Naive thymus-derived CD4-positive, alpha-beta T cell (primary cell): ENCODE measurements at regions not wholly inside any gene's neighbourhood (a gene's known extent, or its start where the extent isn't known, plus 50 kb on each side); places are given as distances from the start of the nearest gene placed in this dataset.

ENCODE experiments used
- ATAC-seq: fragments of 150-1000 bp; cut with Tn5 transposase; 2 replicates; pipeline ENCODE4 v1.10.0; 2021; ENCODE audit warnings: mild to moderate bottlenecking, moderate library complexity
- CTCF ChIA-PET: fragments of 350-600 bp; sonication (Branson Sonifier 250); formaldehyde crosslinking; loops from one replicate; lab custom pipeline; 2021; ENCODE audit warnings: antibody characterized with exemption; lab: Charles Lee
- POLR2A ChIA-PET: fragments of 350-600 bp; sonication (Branson Sonifier 250); formaldehyde crosslinking; loops from one replicate; lab custom pipeline; 2021; ENCODE audit warnings: antibody characterized with exemption, inconsistent platforms; lab: Charles Lee
- DNase-seq, 9 donors: peaks; one replicate each; pipeline versions ENCODE4 v3.0.0 to v3.0.0-alpha.2; 2020 to 2022; ENCODE audit warnings: mixed read lengths in 1 of 9
- H3K27ac ChIP-seq: one replicate; pipeline ENCODE4 v1.7.0; 2013; ENCODE audit warnings: mild to moderate bottlenecking, low read depth, low read length, moderate library complexity
- H3K27me3 ChIP-seq, 2 donors: one replicate each; pipeline ENCODE4 v1.7.0; 2013; ENCODE audit warnings: low read length in 2 of 2, mild to moderate bottlenecking in 2 of 2, moderate library complexity in 2 of 2; ENCODE audit not compliant: control insufficient read depth in 2 of 2, insufficient read depth in 2 of 2
- H3K36me3 ChIP-seq, 3 experiments: 1 replicate in 2 of 3; 2 replicates in 1 of 3; pipeline ENCODE4 v1.7.0; 2013; ENCODE audit warnings: low read length in 3 of 3, mild to moderate bottlenecking in 3 of 3, moderate library complexity in 1 of 3; ENCODE audit not compliant: insufficient read depth in 3 of 3, control insufficient read depth in 2 of 3
- H3K4me1 ChIP-seq, 2 donors: one replicate each; pipeline ENCODE4 v1.7.0; 2013; ENCODE audit warnings: low read length in 2 of 2, mild to moderate bottlenecking in 2 of 2, moderate library complexity in 1 of 2; ENCODE audit not compliant: control insufficient read depth in 2 of 2, insufficient read depth in 2 of 2
- H3K4me3 ChIP-seq: 2 replicates; pipeline ENCODE4 v1.7.0; 2013; ENCODE audit warnings: mild to moderate bottlenecking, low read length
- H3K9me3 ChIP-seq, 3 experiments: 1 replicate in 2 of 3; 2 replicates in 1 of 3; pipeline ENCODE4 v1.7.0; 2013; ENCODE audit warnings: low read length in 3 of 3; ENCODE audit not compliant: control insufficient read depth in 2 of 3
- H3K27ac Mint-ChIP-seq, 9 donors: one replicate each; pipeline ENCODE4 v1.8.0; 2020 to 2022; ENCODE audit warnings: mixed read lengths in 9 of 9, mild to moderate bottlenecking in 8 of 9, moderate library complexity in 5 of 9, inconsistent platforms in 2 of 9
- H3K27me3 Mint-ChIP-seq, 5 donors: one replicate each; pipeline ENCODE4 v1.8.0; 2021 to 2022; ENCODE audit warnings: mixed read lengths in 5 of 5, mild to moderate bottlenecking in 1 of 5
- H3K36me3 Mint-ChIP-seq, 5 donors: one replicate each; pipeline ENCODE4 v1.8.0; 2020 to 2022; ENCODE audit warnings: mixed read lengths in 5 of 5, mild to moderate bottlenecking in 3 of 5, inconsistent platforms in 1 of 5
- H3K4me1 Mint-ChIP-seq, 7 donors: one replicate each; pipeline ENCODE4 v1.8.0; 2020 to 2022; ENCODE audit warnings: mixed read lengths in 7 of 7, mild to moderate bottlenecking in 3 of 7, inconsistent platforms in 1 of 7
- H3K4me3 Mint-ChIP-seq, 10 donors: one replicate each; pipeline ENCODE4 v1.8.0; 2020 to 2022; ENCODE audit warnings: mild to moderate bottlenecking in 10 of 10, mixed read lengths in 10 of 10, moderate library complexity in 6 of 10, inconsistent platforms in 2 of 10
- H3K9me3 Mint-ChIP-seq, 11 donors: one replicate each; pipeline ENCODE4 v1.8.0; 2020 to 2022; ENCODE audit warnings: mixed read lengths in 11 of 11, mild to moderate bottlenecking in 4 of 11, inconsistent platforms in 1 of 11, moderate library complexity in 1 of 11
- intact Hi-C, 2 donors: fragments of 100-400 bp; cut with micrococcal nuclease; formaldehyde crosslinking; loops; one replicate each; pipeline ENCODE4 v1.15.1; 2023

GRCh38 chr9:116081435-116082115, 72.0 kb upstream of the PAPPA start:
- Mint-ChIP-seq H3K4me3 (no peak overlapping the region), H3K27me3 (peaks cover 0 to 5% (median 0%) of the 10 kb centered on the region in 5 donors), H3K36me3 (no peaks in the 10 kb centered on the region), H3K27ac (no peak overlapping the region), H3K9me3 (peaks cover 0 to 6% (median 0%) of the 10 kb centered on the region in 11 donors), H3K4me1 (no peaks in the 10 kb centered on the region)
- no peaks in the 10 kb centered on the region for H3K9me3 ChIP-seq
- no peaks in the 10 kb centered on the region for H3K4me1 ChIP-seq
- DNase-seq (no peak), ATAC-seq (no peak)
- no peaks in the 10 kb centered on the region for H3K36me3 ChIP-seq
- no peak overlapping the region for H3K4me3 ChIP-seq
- H3K27me3 ChIP-seq = peaks cover 0 to 3% of the 10 kb centered on the region in 2 donors
- ChIA-PET POLR2A (no interaction called here), CTCF (no interaction called here)
- H3K27ac ChIP-seq = no peak overlapping the region
- intact Hi-C loops = no loop called here

- Mint-ChIP-seq H3K36me3 (no peaks in the 10 kb centered on the region), H3K4me1 (no peaks in the 10 kb centered on the region), H3K27ac (no peak overlapping the region), H3K9me3 (peaks cover 0 to 8% (median 0%) of the 10 kb centered on the region in 11 donors), H3K4me3 (no peak overlapping the region), H3K27me3 (peaks cover 0 to 5% (median 0%) of the 10 kb centered on the region in 5 donors)
- Histone ChIP-seq H3K27me3 (peaks cover 0 to 3% of the 10 kb centered on the region in 2 donors), H3K36me3 (no peaks in the 10 kb centered on the region), H3K4me1 (no peaks in the 10 kb centered on the region), H3K27ac (no peak overlapping the region), H3K9me3 (no peaks in the 10 kb centered on the region), H3K4me3 (no peak overlapping the region)
- ChIA-PET POLR2A (no interaction called here), CTCF (no interaction called here)
- ATAC-seq (no peak), DNase-seq (no peak)
- intact Hi-C loops = no loop called here
Measured at GRCh38 chr9:116083837-116084236, 69.8 kb upstream of the PAPPA start.

- H3K36me3 ChIP-seq = no peaks in the 10 kb centered on the region
- H3K4me3 ChIP-seq = no peak overlapping the region
- H3K27ac Mint-ChIP-seq = no peak overlapping the region
- no peaks in the 10 kb centered on the region for H3K4me1 ChIP-seq
- DNase-seq (no peak), ATAC-seq (no peak)
- ChIA-PET POLR2A (no interaction called here), CTCF (no interaction called here)
- no peaks in the 10 kb centered on the region for H3K4me1 Mint-ChIP-seq
- H3K4me3 Mint-ChIP-seq = no peak overlapping the region
- no peak overlapping the region for H3K27ac ChIP-seq
- intact Hi-C loops = no loop called here
- no peaks in the 10 kb centered on the region for H3K36me3 Mint-ChIP-seq
- no peaks in the 10 kb centered on the region for H3K9me3 ChIP-seq
- peaks cover 0 to 10% (median 0%) of the 10 kb centered on the region in 11 donors for H3K9me3 Mint-ChIP-seq
- H3K27me3 ChIP-seq = peaks cover 0 to 3% of the 10 kb centered on the region in 2 donors
- H3K27me3 Mint-ChIP-seq = peaks cover 0 to 5% (median 0%) of the 10 kb centered on the region in 5 donors
Measured at GRCh38 chr9:116084497-116084896, 69.1 kb upstream of the PAPPA start.

- ChIA-PET POLR2A (no interaction called here), CTCF (no interaction called here)
- no peaks in the 10 kb centered on the region for H3K4me1 Mint-ChIP-seq
- Histone ChIP-seq H3K9me3 (no peaks in the 10 kb centered on the region), H3K36me3 (no peaks in the 10 kb centered on the region), H3K4me3 (no peak overlapping the region), H3K4me1 (no peaks in the 10 kb centered on the region), H3K27ac (no peak overlapping the region), H3K27me3 (peaks cover 0 to 3% of the 10 kb centered on the region in 2 donors)
- no peaks in the 10 kb centered on the region for H3K36me3 Mint-ChIP-seq
- H3K9me3 Mint-ChIP-seq = peaks cover 0 to 15% (median 2%) of the 10 kb centered on the region in 11 donors
- no peak overlapping the region for H3K4me3 Mint-ChIP-seq
- no peak overlapping the region for H3K27ac Mint-ChIP-seq
- intact Hi-C loops = no loop called here
- peaks cover 0 to 5% (median 0%) of the 10 kb centered on the region in 5 donors for H3K27me3 Mint-ChIP-seq
- DNase-seq (no peak), ATAC-seq (no peak)
Measured at GRCh38 chr9:116087246-116087645, 66.3 kb upstream of the PAPPA start.

- POLR2A ChIA-PET = no interaction called here
- peaks cover 0 to 4% (median 3%) of the 10 kb centered on the region in 5 donors for H3K27me3 Mint-ChIP-seq
Measured at GRCh38 chr9:116087751-116088194, 65.8 kb upstream of the PAPPA start.

GRCh38 chr9:116088396-116088795, 65.2 kb upstream of the PAPPA start:
- Histone ChIP-seq H3K9me3 (no peaks in the 10 kb centered on the region), H3K27me3 (peaks cover 0 to 3% of the 10 kb centered on the region in 2 donors), H3K36me3 (no peaks in the 10 kb centered on the region), H3K4me1 (no peaks in the 10 kb centered on the region), H3K4me3 (no peak overlapping the region), H3K27ac (no peak overlapping the region)
- no peak overlapping the region for H3K4me3 Mint-ChIP-seq
- intact Hi-C loops = no loop called here
- POLR2A ChIA-PET = no interaction called here
- H3K36me3 Mint-ChIP-seq = no peaks in the 10 kb centered on the region
- no peaks in the 10 kb centered on the region for H3K4me1 Mint-ChIP-seq
- CTCF ChIA-PET = no interaction called here
- DNase-seq (no peak), ATAC-seq (no peak)
- peaks cover 0 to 10% (median 4%) of the 10 kb centered on the region in 11 donors for H3K9me3 Mint-ChIP-seq
- H3K27me3 Mint-ChIP-seq = peaks cover 0 to 4% (median 0%) of the 10 kb centered on the region in 5 donors
- H3K27ac Mint-ChIP-seq = no peak overlapping the region

More at GRCh38 chr9:116087751-116088194, 65.8 kb upstream of the PAPPA start:
- CTCF ChIA-PET = no interaction called here
- Mint-ChIP-seq H3K4me3 (no peak overlapping the region), H3K27ac (no peak overlapping the region), H3K4me1 (no peaks in the 10 kb centered on the region), H3K36me3 (no peaks in the 10 kb centered on the region), H3K9me3 (peaks cover 0 to 15% (median 5%) of the 10 kb centered on the region in 11 donors)
- Histone ChIP-seq H3K27ac (no peak overlapping the region), H3K9me3 (no peaks in the 10 kb centered on the region), H3K4me3 (no peak overlapping the region), H3K4me1 (no peaks in the 10 kb centered on the region), H3K27me3 (peaks cover 0 to 3% of the 10 kb centered on the region in 2 donors), H3K36me3 (no peaks in the 10 kb centered on the region)
- intact Hi-C loops = no loop called here
- ATAC-seq (no peak), DNase-seq (no peak)
